Suprapubic skin (tissue), 4 donors: ENCODE measurements at regions not wholly inside any gene's neighbourhood (a gene's known extent, or its start where the extent isn't known, plus 50 kb on each side); places are given as distances from the start of the nearest gene placed in this dataset.

Experiments
- DNase-seq, 2 donors: peaks; one replicate each; pipeline ENCODE4 v3.0.0-alpha.2; 2019; ENCODE audit warnings: low spot score in 2 of 2
- H3K27ac ChIP-seq: fragments of 200-600 bp; sonication (generic); one replicate; pipeline ENCODE4 v1.5.1; 2019
- H3K27me3 ChIP-seq: fragments of 200-600 bp; sonication (generic); one replicate; pipeline ENCODE4 v1.5.1; 2019
- H3K36me3 ChIP-seq: fragments of 200-600 bp; sonication (generic); one replicate; pipeline ENCODE4 v1.5.1; 2019
- H3K4me1 ChIP-seq: fragments of 200-600 bp; sonication (generic); one replicate; pipeline ENCODE4 v1.5.1; 2019
- H3K4me3 ChIP-seq: fragments of 200-600 bp; sonication (generic); one replicate; pipeline ENCODE4 v1.5.1; 2019; ENCODE audit warnings: mild to moderate bottlenecking
- H3K9me3 ChIP-seq: fragments of 200-600 bp; sonication (generic); one replicate; pipeline ENCODE4 v1.5.1; 2019
- CTCF ChIP-seq, 2 donors: fragments of 200-600 bp in 1 of 2; fragments of 450-650 bp in 1 of 2; sonication (generic) in 1 of 2; IDR thresholded peaks; one replicate each; pipeline ENCODE4 v1.5.1; 2016 to 2019; ENCODE audit warnings: antibody characterized with exemption in 2 of 2, mild to moderate bottlenecking in 1 of 2, moderate library complexity in 1 of 2
- EP300 ChIP-seq: sonication (generic); formaldehyde crosslinking; IDR thresholded peaks from one replicate; pipeline ENCODE4 v1.6.1; 2017; ENCODE audit warnings: antibody characterized with exemption
- POLR2A ChIP-seq, 2 donors: fragments of 450-650 bp; IDR thresholded peaks; one replicate each; pipeline ENCODE4 v1.6.1; 2017; ENCODE audit warnings: antibody characterized with exemption in 2 of 2, mild to moderate bottlenecking in 2 of 2, moderate library complexity in 2 of 2
- POLR2AphosphoS5 ChIP-seq, 3 donors: sonication (generic); formaldehyde crosslinking; IDR thresholded peaks; one replicate each; pipeline ENCODE4 v1.6.1; 2017; ENCODE audit warnings: antibody characterized with exemption in 3 of 3
- WGBS: methylation state at CpG from one replicate; pipeline ENCODE4 v1.1.5; 2018; 5-methylcytosine and 5-hydroxymethylcytosine counted together

- TF ChIP-seq EP300 = no peak
- TF ChIP-seq POLR2A (IDR thresholded peaks at IDR 0.05) = no peak
- no peak for TF ChIP-seq POLR2AphosphoS5 (IDR thresholded peaks at IDR 0.05)
- no peak for TF ChIP-seq CTCF (IDR thresholded peaks at IDR 0.05)
- H3K9me3 ChIP-seq = no peaks in the 10 kb centered on the region
- peaks cover 36% of the 10 kb centered on the region for H3K4me1 ChIP-seq
- peak overlapping the region; percentile 83 for H3K27ac ChIP-seq
- 82% methylated on average over 1 of the region's 1 CpG for WGBS
- no peak overlapping the region for H3K4me3 ChIP-seq
- H3K36me3 ChIP-seq = no peaks in the 10 kb centered on the region
- no peaks in the 10 kb centered on the region for H3K27me3 ChIP-seq
- DNase-seq = no peak
Observed at GRCh38 chr7:116356333-116356965, 143.1 kb upstream of the CAV2 start.

- Histone ChIP-seq H3K36me3 (no peaks in the 10 kb centered on the region), H3K4me3 (no peak overlapping the region), H3K4me1 (peaks cover 36% of the 10 kb centered on the region), H3K9me3 (no peaks in the 10 kb centered on the region), H3K27ac (peak overlapping the region; percentile 83), H3K27me3 (no peaks in the 10 kb centered on the region)
- no peak for TF ChIP-seq CTCF (IDR thresholded peaks at IDR 0.05)
- TF ChIP-seq POLR2A (IDR thresholded peaks at IDR 0.05) = no peak
- no peak for TF ChIP-seq POLR2AphosphoS5 (IDR thresholded peaks at IDR 0.05)
- TF ChIP-seq EP300 = no peak
- 78% methylated on average over 2 of the region's 2 CpGs for WGBS
- DNase-seq = no peak
Observed at GRCh38 chr7:116356979-116357378, 142.6 kb upstream of the CAV2 start.

- TF ChIP-seq CTCF (IDR thresholded peaks at IDR 0.05) = no peak
- no peak for TF ChIP-seq EP300
- TF ChIP-seq POLR2A (IDR thresholded peaks at IDR 0.05) = no peak
- TF ChIP-seq POLR2AphosphoS5 (IDR thresholded peaks at IDR 0.05) = no peak
- no peak for DNase-seq
- Histone ChIP-seq H3K4me3 (no peak overlapping the region), H3K27ac (no peak overlapping the region), H3K9me3 (no peaks in the 10 kb centered on the region), H3K4me1 (peaks cover 36% of the 10 kb centered on the region), H3K36me3 (no peaks in the 10 kb centered on the region), H3K27me3 (no peaks in the 10 kb centered on the region)
- 84% methylated on average over 5 of the region's 5 CpGs for whole genome bisulfite sequencing
Observed at GRCh38 chr7:116357781-116358670, 141.5 kb upstream of the CAV2 start.

GRCh38 chr7:116361767-116362166 is 137.8 kb upstream of the CAV2 start:
- Histone ChIP-seq H3K4me3 (no peak overlapping the region), H3K27ac (no peak overlapping the region), H3K9me3 (no peaks in the 10 kb centered on the region), H3K4me1 (peaks cover 3% of the 10 kb centered on the region), H3K36me3 (no peaks in the 10 kb centered on the region), H3K27me3 (no peaks in the 10 kb centered on the region)
- TF ChIP-seq EP300 (no peak), POLR2AphosphoS5 (IDR thresholded peaks at IDR 0.05) (no peak), POLR2A (IDR thresholded peaks at IDR 0.05) (no peak), CTCF (IDR thresholded peaks at IDR 0.05) (no peak)
- WGBS = 92% methylated on average over 3 of the region's 3 CpGs
- DNase-seq = no peak
